OCI-LY1 (cell line): ENCODE measurements at regions not wholly inside any gene's neighbourhood (a gene's known extent, or its start where the extent isn't known, plus 50 kb on each side); places are given as distances from the start of the nearest gene placed in this dataset.

Source experiments
- H2AFZ ChIP-seq: fragments of 200-600 bp; sonication (generic), shearing (Covaris generic); 2 replicates; pipeline ENCODE4 v1.6.0; 2014; ENCODE audit warnings: antibody characterized with exemption, mild to moderate bottlenecking, low read length
- H3F3A ChIP-seq: fragments of 200-600 bp; sonication (generic), shearing (Covaris generic); 2 replicates; pipeline ENCODE4 v1.6.0; 2014; ENCODE audit warnings: mild to moderate bottlenecking, antibody characterized with exemption, low read length, moderate library complexity; ENCODE audit not compliant: insufficient read depth
- H3K27ac ChIP-seq: fragments of 200-600 bp; sonication (generic); 2 replicates; pipeline ENCODE4 v1.5.1; 2014; ENCODE audit warnings: low read length, mixed run types, mild to moderate bottlenecking, low read depth; ENCODE audit not compliant: poor library complexity, severe bottlenecking
- H3K27me3 ChIP-seq: fragments of 200-600 bp; sonication (generic); 2 replicates; pipeline ENCODE4 v1.6.0; 2014; ENCODE audit warnings: antibody characterized with exemption, mild to moderate bottlenecking, low read length, moderate library complexity; ENCODE audit not compliant: insufficient read depth
- H3K36me3 ChIP-seq: fragments of 200-600 bp; sonication (generic); 2 replicates; pipeline ENCODE4 v1.6.1; 2014; ENCODE audit warnings: mild to moderate bottlenecking, antibody characterized with exemption, low read length, moderate library complexity, mixed read lengths; ENCODE audit not compliant: insufficient read depth
- H3K4me1 ChIP-seq: fragments of 200-600 bp; sonication (generic); 2 replicates; pipeline ENCODE4 v1.5.1; 2014; ENCODE audit warnings: mild to moderate bottlenecking, low read length, moderate library complexity; ENCODE audit not compliant: insufficient read depth, severe bottlenecking
- H3K4me2 ChIP-seq: fragments of 200-600 bp; sonication (generic), shearing (Covaris generic); 2 replicates; pipeline ENCODE4 v1.6.1; 2014; ENCODE audit warnings: low read length
- H3K4me3 ChIP-seq: fragments of 200-600 bp; sonication (generic); 2 replicates; pipeline ENCODE4 v1.5.1; 2014; ENCODE audit warnings: low read length, low read depth, mild to moderate bottlenecking, mixed read lengths; ENCODE audit not compliant: poor library complexity, severe bottlenecking
- H3K79me2 ChIP-seq: fragments of 200-600 bp; shearing (Covaris generic); 2 replicates; pipeline ENCODE4 v1.6.1; 2016; ENCODE audit warnings: mixed run types, low read length, mixed read lengths; ENCODE audit not compliant: insufficient read depth
- H3K9ac ChIP-seq: fragments of 200-600 bp; sonication (generic), shearing (Covaris generic); 2 replicates; pipeline ENCODE4 v1.6.1; 2014; ENCODE audit warnings: mild to moderate bottlenecking, low read length, mixed read lengths
- H3K9me2 ChIP-seq: fragments of 200-600 bp; sonication (generic), shearing (Covaris generic); 2 replicates; pipeline ENCODE4 v1.6.1; 2014; ENCODE audit warnings: low read depth, mild to moderate bottlenecking, low read length, mixed read lengths
- H3K9me3 ChIP-seq: fragments of 200-600 bp; shearing (Covaris generic); 2 replicates; pipeline ENCODE4 v1.6.1; 2014; ENCODE audit warnings: low read length, mixed read lengths
- H4K20me1 ChIP-seq: fragments of 200-600 bp; sonication (generic), shearing (Covaris generic); 2 replicates; pipeline ENCODE4 v1.6.0; 2016; ENCODE audit warnings: mild to moderate bottlenecking, low read length; ENCODE audit not compliant: insufficient read depth
- CTCF ChIP-seq: fragments of 200-600 bp; sonication (generic), shearing (Covaris generic); IDR thresholded peaks from 2 replicates; pipeline ENCODE4 v1.5.1; 2017; ENCODE audit warnings: mild to moderate bottlenecking, antibody characterized with exemption, low read length, moderate library complexity, mixed read lengths
- EZH2 ChIP-seq: fragments of 200-600 bp; sonication (generic), shearing (Covaris generic); IDR thresholded peaks from 2 replicates; pipeline ENCODE4 v1.8.0; 2017; ENCODE audit warnings: borderline replicate concordance, mixed run types, mild to moderate bottlenecking, antibody characterized with exemption, low read length, moderate library complexity, mixed read lengths

GRCh38 chr5:82346399-82347165, 68.4 kb upstream of the RPS23 start:
- Histone ChIP-seq H3K27ac (no peak overlapping the region), H3K4me3 (no peak overlapping the region), H3K9me3 (no peaks in the 10 kb centered on the region), H3K27me3 (no peaks in the 10 kb centered on the region), H3K9ac (no peak overlapping the region), H4K20me1 (no peaks in the 10 kb centered on the region), H3F3A (no peaks in the 10 kb centered on the region), H2AFZ (no peak overlapping the region), H3K36me3 (no peaks in the 10 kb centered on the region), H3K4me2 (no peak overlapping the region), H3K9me2 (no peaks in the 10 kb centered on the region), H3K4me1 (no peaks in the 10 kb centered on the region), H3K79me2 (no peaks in the 10 kb centered on the region)
- TF ChIP-seq CTCF: no peak
- no peak for TF ChIP-seq EZH2

- Histone ChIP-seq H3K79me2 (no peaks in the 10 kb centered on the region), H3K9me2 (no peaks in the 10 kb centered on the region), H3K36me3 (no peaks in the 10 kb centered on the region), H3K4me2 (no peak overlapping the region), H2AFZ (no peak overlapping the region), H3K9ac (no peak overlapping the region), H3K27me3 (no peaks in the 10 kb centered on the region), H3F3A (no peaks in the 10 kb centered on the region), H3K4me3 (no peak overlapping the region), H3K9me3 (no peaks in the 10 kb centered on the region), H3K27ac (no peak overlapping the region), H4K20me1 (no peaks in the 10 kb centered on the region), H3K4me1 (no peaks in the 10 kb centered on the region)
- no peak for TF ChIP-seq CTCF
- TF ChIP-seq EZH2: no peak
Observed at GRCh38 chr5:82345108-82345507, 67.0 kb upstream of the RPS23 start.

GRCh38 chr5:82341325-82341724, 63.2 kb upstream of the RPS23 start:
- Histone ChIP-seq H3K4me3 (no peak overlapping the region), H3K27me3 (no peaks in the 10 kb centered on the region), H3K9me3 (no peaks in the 10 kb centered on the region), H3K9ac (no peak overlapping the region), H3K4me2 (no peak overlapping the region), H4K20me1 (no peaks in the 10 kb centered on the region), H3K9me2 (no peaks in the 10 kb centered on the region), H3K4me1 (no peaks in the 10 kb centered on the region), H3K79me2 (no peaks in the 10 kb centered on the region), H2AFZ (no peak overlapping the region), H3K27ac (no peak overlapping the region), H3K36me3 (no peaks in the 10 kb centered on the region), H3F3A (no peaks in the 10 kb centered on the region)
- TF ChIP-seq CTCF (no peak), EZH2 (no peak)
